OCI-LY1 (cell line): ENCODE measurements at regions not wholly inside any gene's neighbourhood (a gene's known extent, or its start where the extent isn't known, plus 50 kb on each side); places are given as distances from the start of the nearest gene placed in this dataset.

ENCODE experiments used
- H2AFZ ChIP-seq: fragments of 200-600 bp; sonication (generic), shearing (Covaris generic); 2 replicates; pipeline ENCODE4 v1.6.0; 2014; ENCODE audit warnings: antibody characterized with exemption, mild to moderate bottlenecking, low read length
- H3F3A ChIP-seq: fragments of 200-600 bp; sonication (generic), shearing (Covaris generic); 2 replicates; pipeline ENCODE4 v1.6.0; 2014; ENCODE audit warnings: mild to moderate bottlenecking, antibody characterized with exemption, low read length, moderate library complexity; ENCODE audit not compliant: insufficient read depth
- H3K27ac ChIP-seq: fragments of 200-600 bp; sonication (generic); 2 replicates; pipeline ENCODE4 v1.5.1; 2014; ENCODE audit warnings: low read length, mixed run types, mild to moderate bottlenecking, low read depth; ENCODE audit not compliant: poor library complexity, severe bottlenecking
- H3K27me3 ChIP-seq: fragments of 200-600 bp; sonication (generic); 2 replicates; pipeline ENCODE4 v1.6.0; 2014; ENCODE audit warnings: antibody characterized with exemption, mild to moderate bottlenecking, low read length, moderate library complexity; ENCODE audit not compliant: insufficient read depth
- H3K36me3 ChIP-seq: fragments of 200-600 bp; sonication (generic); 2 replicates; pipeline ENCODE4 v1.6.1; 2014; ENCODE audit warnings: mild to moderate bottlenecking, antibody characterized with exemption, low read length, moderate library complexity, mixed read lengths; ENCODE audit not compliant: insufficient read depth
- H3K4me1 ChIP-seq: fragments of 200-600 bp; sonication (generic); 2 replicates; pipeline ENCODE4 v1.5.1; 2014; ENCODE audit warnings: mild to moderate bottlenecking, low read length, moderate library complexity; ENCODE audit not compliant: insufficient read depth, severe bottlenecking
- H3K4me2 ChIP-seq: fragments of 200-600 bp; sonication (generic), shearing (Covaris generic); 2 replicates; pipeline ENCODE4 v1.6.1; 2014; ENCODE audit warnings: low read length
- H3K4me3 ChIP-seq: fragments of 200-600 bp; sonication (generic); 2 replicates; pipeline ENCODE4 v1.5.1; 2014; ENCODE audit warnings: low read length, low read depth, mild to moderate bottlenecking, mixed read lengths; ENCODE audit not compliant: poor library complexity, severe bottlenecking
- H3K79me2 ChIP-seq: fragments of 200-600 bp; shearing (Covaris generic); 2 replicates; pipeline ENCODE4 v1.6.1; 2016; ENCODE audit warnings: mixed run types, low read length, mixed read lengths; ENCODE audit not compliant: insufficient read depth
- H3K9ac ChIP-seq: fragments of 200-600 bp; sonication (generic), shearing (Covaris generic); 2 replicates; pipeline ENCODE4 v1.6.1; 2014; ENCODE audit warnings: mild to moderate bottlenecking, low read length, mixed read lengths
- H3K9me2 ChIP-seq: fragments of 200-600 bp; sonication (generic), shearing (Covaris generic); 2 replicates; pipeline ENCODE4 v1.6.1; 2014; ENCODE audit warnings: low read depth, mild to moderate bottlenecking, low read length, mixed read lengths
- H3K9me3 ChIP-seq: fragments of 200-600 bp; shearing (Covaris generic); 2 replicates; pipeline ENCODE4 v1.6.1; 2014; ENCODE audit warnings: low read length, mixed read lengths
- H4K20me1 ChIP-seq: fragments of 200-600 bp; sonication (generic), shearing (Covaris generic); 2 replicates; pipeline ENCODE4 v1.6.0; 2016; ENCODE audit warnings: mild to moderate bottlenecking, low read length; ENCODE audit not compliant: insufficient read depth
- CTCF ChIP-seq: fragments of 200-600 bp; sonication (generic), shearing (Covaris generic); IDR thresholded peaks from 2 replicates; pipeline ENCODE4 v1.5.1; 2017; ENCODE audit warnings: mild to moderate bottlenecking, antibody characterized with exemption, low read length, moderate library complexity, mixed read lengths
- EZH2 ChIP-seq: fragments of 200-600 bp; sonication (generic), shearing (Covaris generic); IDR thresholded peaks from 2 replicates; pipeline ENCODE4 v1.8.0; 2017; ENCODE audit warnings: borderline replicate concordance, mixed run types, mild to moderate bottlenecking, antibody characterized with exemption, low read length, moderate library complexity, mixed read lengths

GRCh38 chr14:36454599-36455240 is 65.3 kb downstream of the NKX2-1 start:
- Histone ChIP-seq H3K27ac (no peak overlapping the region), H3K9me2 (no peaks in the 10 kb centered on the region), H4K20me1 (no peaks in the 10 kb centered on the region), H3K4me1 (no peaks in the 10 kb centered on the region), H3K27me3 (no peaks in the 10 kb centered on the region), H3K9me3 (no peaks in the 10 kb centered on the region), H3K4me2 (no peak overlapping the region), H3K4me3 (no peak overlapping the region), H3K79me2 (no peaks in the 10 kb centered on the region), H2AFZ (no peak overlapping the region), H3K9ac (no peak overlapping the region), H3F3A (no peaks in the 10 kb centered on the region), H3K36me3 (no peaks in the 10 kb centered on the region)
- TF ChIP-seq EZH2 (no peak), CTCF (no peak)

- Histone ChIP-seq H3K79me2 (no peaks in the 10 kb centered on the region), H3K4me2 (no peak overlapping the region), H2AFZ (no peak overlapping the region)
Measured at GRCh38 chr14:36452860-36453259, 67.2 kb downstream of the NKX2-1 start.

GRCh38 chr14:36451310-36452065 is 68.5 kb downstream of the NKX2-1 start:
- Histone ChIP-seq H3K9me2 (no peaks in the 10 kb centered on the region), H3K4me1 (no peaks in the 10 kb centered on the region), H4K20me1 (no peaks in the 10 kb centered on the region), H3K79me2 (no peaks in the 10 kb centered on the region), H3F3A (no peaks in the 10 kb centered on the region), H3K36me3 (no peaks in the 10 kb centered on the region), H3K4me3 (no peak overlapping the region), H3K9ac (no peak overlapping the region), H3K27me3 (no peaks in the 10 kb centered on the region), H3K27ac (no peak overlapping the region), H3K9me3 (no peaks in the 10 kb centered on the region), H3K4me2 (no peak overlapping the region), H2AFZ (no peak overlapping the region)
- TF ChIP-seq CTCF: no peak
- TF ChIP-seq EZH2: no peak

More at GRCh38 chr14:36452860-36453259, 67.2 kb downstream of the NKX2-1 start:
- Histone ChIP-seq H3K27me3 (no peaks in the 10 kb centered on the region), H3F3A (no peaks in the 10 kb centered on the region), H4K20me1 (no peaks in the 10 kb centered on the region), H3K27ac (no peak overlapping the region), H3K9me2 (no peaks in the 10 kb centered on the region), H3K9me3 (no peaks in the 10 kb centered on the region), H3K36me3 (no peaks in the 10 kb centered on the region), H3K9ac (no peak overlapping the region), H3K4me1 (no peaks in the 10 kb centered on the region), H3K4me3 (no peak overlapping the region)
- TF ChIP-seq CTCF (no peak), EZH2 (no peak)
